ENCODE measurements at regions not wholly inside any gene's neighbourhood (a gene's known extent, or its start where the extent isn't known, plus 50 kb on each side); places are given as distances from the start of the nearest gene placed in this dataset.
"Not testable (repeated sequence)": the region's sequence is repeated elsewhere in the genome, so short reads cannot be mapped to it uniquely, and the experiment has no call there.

DNA sequence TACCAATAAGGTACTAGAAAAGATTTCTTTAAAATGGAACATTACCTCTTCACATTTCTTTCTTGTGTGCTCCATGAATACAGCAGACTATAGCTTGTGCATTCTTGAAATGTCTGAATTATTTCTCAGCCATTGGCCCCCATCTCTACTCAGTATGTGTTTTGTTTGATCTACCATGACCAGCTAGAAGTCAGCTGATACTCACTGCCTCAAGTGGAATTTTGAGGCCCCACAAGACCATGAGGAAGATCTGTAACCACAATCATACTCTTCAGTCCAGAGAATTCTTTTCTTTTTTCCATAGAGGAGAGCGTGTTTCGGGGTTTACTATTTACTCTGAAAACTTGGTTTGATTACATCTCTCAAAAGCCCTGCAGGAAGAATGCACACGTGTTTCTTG, 319.1 kb downstream of the TOX3 start:
- DNase-seq, result no peak

DNA sequence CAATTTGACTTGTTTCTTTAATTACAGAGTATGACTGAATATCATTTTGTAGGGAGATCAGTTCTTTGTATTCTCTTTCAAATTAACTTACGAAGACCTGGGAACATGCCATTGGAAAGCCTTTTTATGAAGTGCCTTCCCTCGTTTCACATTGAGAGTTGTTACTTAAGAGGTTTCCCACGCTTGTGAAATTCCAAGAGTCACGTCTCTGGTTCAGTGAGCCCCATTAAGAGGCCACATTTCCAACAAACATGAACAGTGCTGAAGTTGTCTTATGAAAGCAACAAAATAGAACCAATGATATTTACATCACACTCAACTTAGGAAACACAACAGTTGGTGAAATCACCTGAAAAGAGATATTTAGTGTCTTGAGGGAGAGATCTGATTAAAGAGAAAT, 334.1 kb downstream of the TOX3 start:
- peak; percentile 81 for DNase-seq

DNA sequence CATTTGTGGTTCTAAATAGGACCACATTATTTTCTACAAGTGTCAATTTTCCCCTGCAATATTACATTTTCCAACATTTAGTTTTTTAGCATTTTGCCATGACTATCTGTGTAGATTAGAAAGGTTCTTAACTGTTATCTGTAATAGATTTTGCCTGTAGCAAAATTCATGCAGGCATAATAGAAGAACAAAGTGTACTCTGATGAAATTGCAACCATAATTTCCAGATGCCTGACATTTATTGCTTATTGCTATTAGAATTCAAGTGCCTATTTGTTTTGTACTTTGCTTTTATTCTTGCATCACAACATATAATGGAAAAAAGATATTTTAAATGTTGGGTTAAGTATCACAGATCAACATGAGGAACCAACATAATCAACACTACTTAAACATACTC, 337.7 kb downstream of the TOX3 start:
- peak; percentile 76 for DNase-seq

DNA sequence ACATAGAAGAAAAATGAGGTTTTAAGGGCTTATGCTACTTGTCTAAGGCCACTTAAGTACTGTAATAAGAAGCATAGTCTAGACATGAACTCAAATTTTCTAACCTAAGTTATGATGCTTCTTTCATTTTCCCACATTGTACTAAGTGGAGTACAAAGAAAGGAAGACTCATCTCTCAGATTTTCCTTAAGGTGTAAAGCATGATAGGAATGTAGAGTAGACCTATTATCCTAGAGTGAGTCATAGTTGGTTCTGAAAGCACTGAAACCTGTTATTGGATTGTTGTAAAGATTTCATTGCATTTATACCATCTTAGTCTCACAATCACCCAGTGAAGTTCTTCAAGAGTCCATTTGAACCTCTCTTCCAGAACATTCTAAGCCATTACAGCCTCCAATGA, 343.8 kb downstream of the TOX3 start:
- DNase-seq, result no peak

DNA sequence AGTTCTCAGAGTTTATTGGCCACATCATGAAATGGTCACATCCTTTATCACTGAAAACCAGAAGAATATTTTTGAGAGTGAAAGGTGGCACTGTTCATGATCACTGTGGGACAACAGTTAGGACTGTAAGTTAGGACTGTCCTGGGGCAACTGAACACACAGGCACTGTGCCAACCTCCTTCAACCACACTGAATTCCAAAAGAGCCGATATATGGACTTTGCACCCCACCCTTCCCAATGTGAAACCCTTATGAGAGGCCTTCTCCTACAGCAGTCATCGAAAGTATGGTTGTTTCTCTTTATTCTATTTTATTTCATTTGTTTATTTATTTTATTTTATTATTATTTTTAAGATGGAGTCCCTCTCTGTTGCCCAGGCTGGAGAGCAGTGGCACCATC, 353.5 kb downstream of the TOX3 start:
- no peak for DNase-seq

DNA sequence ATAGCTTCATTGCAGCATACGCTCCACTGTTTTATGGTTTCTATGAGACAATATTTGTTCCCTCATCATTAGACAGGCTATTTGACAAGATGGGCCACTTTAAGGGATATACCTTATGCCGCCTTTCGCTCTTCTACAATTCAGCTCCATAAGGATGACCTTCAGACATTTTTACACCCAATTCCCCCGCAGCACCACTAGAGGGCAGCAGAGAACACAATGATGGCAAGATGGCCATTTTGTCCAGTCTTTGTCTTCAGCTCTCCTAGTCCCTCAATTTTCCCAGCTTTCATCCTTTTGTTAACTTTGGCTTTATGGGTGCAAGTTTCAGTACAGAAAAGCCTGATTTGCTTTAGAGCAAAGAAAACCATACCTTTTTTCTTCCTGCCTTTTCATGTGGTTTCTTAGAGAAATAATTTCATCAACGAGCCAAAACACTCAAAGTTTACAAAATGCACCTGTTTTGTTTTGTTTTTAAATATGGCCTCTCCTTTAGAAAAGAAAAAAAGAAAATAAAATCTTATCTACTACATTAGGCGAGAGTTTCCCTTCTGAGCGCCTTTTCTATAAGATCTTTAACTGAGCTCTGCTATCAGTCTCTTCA, 355.3 kb downstream of the TOX3 start:
- peak; percentile 42 for DNase-seq

DNA sequence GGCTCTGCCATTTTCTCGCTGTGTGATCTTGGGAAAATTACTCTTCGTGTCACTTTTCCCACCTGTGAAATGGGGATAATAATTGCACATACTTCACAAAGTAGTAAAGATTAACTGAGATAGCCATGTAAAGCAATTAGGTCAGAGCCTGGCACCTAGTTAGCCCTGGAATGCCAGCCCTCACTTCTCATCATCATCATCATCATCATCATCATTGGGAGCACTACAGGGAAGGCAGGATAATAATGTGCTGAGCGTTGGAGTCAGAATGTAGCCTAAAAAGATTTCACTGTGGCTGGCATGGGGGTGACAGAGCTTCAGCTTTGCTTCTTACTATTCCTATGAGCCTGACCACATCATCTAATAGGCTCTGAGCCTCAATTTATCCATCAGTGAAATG, 362.6 kb downstream of the TOX3 start:
- DNase-seq, result no peak

DNA sequence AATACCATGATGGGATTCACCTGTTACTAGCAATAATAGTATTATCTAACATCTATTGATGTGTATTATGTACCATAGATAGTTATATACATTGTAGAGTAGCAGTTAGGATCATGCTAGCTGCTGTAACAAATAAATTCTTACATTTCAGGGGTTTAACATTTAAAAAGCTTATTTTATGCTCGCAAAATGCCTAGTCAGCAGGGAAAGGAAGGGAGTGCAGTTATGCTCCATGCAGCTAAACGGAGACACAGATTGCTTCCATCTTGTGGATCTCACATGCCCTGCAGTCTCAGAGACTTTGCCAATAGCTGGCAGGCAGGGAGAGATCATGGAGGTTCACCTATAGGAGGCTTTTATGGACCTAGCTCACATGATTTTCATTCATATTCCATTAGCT, 364.1 kb downstream of the TOX3 start:
- no peak for DNase-seq

DNA sequence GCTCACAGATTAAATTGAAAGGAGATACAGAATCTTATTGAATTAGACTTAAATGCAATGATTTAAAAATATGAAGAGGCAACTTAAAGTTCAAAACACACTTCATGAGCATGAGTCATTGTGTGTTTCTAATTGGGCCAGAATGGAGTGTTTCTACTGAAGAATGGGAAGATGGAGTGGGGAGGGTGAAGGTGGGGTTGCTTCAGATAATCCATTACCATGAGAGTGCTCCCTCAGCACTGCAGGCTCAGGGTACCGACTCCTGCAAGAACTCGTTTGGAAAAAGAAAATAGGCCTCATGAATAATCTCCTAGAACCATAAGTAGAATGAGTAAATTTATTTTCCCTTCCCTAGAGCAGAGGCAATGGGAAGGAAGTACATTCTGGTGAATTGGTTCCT, 372.8 kb downstream of the TOX3 start:
- no peak for DNase-seq

DNA sequence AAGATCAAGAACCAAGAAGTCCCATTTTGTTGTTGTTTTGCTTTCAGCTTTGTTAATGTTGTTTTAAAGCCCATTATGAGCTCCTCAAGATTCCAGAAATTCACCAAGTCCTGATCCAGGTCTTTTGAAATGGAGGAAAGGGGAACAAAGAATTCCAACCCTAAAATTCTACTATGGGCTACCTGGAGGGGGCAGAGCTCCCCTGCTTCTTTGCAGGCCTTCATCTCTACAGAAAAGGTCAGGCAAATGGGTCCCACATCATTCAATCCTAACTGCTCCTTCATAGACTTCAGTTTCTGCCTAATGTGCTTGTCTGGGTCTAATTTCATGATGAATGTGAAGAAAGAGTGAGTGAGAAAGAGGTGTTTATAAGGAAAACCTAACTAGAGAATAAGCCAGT, 375.5 kb downstream of the TOX3 start:
- no peak for DNase-seq

DNA sequence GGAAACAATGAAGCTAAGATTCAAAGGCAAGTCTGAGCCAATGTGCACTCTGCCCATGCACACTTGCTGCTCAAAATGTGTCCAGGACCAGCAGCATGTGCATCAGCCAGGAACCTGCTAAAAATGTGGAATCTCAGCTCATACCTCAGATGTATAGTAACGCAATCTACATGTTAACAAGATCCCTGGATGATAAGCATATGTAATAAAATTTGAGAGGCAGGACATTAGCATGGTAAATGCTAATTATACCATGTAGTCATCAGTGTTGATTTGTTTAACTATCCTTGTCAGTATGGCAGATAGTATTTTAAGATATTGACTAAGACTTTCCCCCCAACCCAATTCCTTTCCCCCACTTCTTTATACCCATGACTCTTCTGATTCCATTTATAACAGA, 379.6 kb downstream of the TOX3 start:
- no peak for DNase-seq

DNA sequence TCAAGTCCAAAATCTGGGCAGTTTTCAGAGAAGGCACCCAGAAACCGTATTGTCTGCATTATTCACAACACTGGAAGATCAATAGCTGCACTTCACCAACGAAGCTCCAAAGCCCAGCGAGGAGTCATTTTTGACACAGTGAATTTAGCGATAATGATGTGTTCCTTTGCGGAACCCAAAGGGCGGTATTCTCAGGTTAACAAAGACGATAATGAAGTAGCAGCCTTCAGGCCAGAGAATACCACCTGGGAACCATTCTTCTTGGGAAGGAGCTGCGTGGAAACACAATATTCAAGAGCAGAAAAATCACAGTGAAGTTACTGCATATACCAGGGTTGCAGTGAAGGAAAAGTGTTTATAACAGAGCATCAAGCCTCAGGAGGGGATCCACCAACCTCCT, 381.0 kb downstream of the TOX3 start:
- no peak for DNase-seq

DNA sequence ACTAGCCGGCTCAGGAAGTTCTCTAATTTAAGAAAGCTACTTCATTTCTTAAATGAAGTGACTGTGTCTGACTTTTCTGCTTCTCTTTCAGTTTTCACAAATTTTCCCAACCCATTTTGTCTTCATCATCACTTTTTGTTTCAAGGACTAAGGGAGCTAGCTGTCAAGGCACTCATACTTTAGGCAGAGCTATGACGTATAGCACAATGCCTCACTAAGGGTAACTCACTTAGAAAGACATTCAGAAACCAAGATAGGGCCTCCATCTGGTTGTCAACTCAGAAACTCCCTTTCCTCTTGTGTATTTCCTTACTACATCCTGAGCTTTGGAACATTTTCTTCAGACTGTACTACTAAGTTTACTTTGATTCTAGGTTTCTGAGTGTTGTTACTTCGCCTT, 397.9 kb downstream of the TOX3 start:
- no peak for DNase-seq

DNA sequence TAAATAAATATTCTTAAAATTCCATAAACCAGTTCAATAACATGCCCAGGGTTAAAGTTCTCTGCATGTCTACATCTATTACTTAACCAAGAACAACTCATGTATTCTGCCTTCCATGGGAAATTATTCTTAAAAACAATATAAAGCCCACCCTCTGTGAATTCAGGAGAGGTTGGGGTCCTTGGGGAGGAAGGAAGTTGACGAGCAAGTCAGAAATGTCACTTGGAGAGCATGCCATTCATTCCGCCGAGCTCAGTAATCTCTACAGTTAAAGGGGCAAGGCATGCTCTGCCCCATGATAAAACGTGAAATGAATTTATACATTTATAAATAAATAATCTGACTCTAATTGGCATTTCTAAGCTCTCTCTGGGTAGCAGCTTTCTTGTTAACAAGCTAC, 405.1 kb downstream of the TOX3 start:
- DNase-seq, result no peak

DNA sequence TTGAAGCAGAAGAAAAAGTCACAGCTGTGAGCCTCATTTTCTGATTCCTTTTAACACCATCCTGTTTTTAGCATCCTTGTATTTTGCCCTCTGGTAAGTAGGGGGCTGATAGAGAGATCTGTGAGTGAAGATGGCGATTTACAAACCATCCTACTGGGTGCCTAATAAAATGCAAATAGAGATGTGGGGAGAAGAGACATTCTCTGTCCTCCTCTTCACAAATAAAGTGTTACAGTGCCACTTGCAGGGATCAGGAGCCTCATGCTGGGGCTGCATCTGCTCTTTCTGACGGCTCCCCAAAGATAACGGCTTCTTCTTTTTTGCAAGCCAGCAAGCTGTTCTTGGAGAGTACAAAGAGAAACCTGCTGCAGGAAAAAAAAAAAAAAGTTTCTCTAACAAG, 418.6 kb downstream of the TOX3 start:
- DNase-seq, result no peak

DNA sequence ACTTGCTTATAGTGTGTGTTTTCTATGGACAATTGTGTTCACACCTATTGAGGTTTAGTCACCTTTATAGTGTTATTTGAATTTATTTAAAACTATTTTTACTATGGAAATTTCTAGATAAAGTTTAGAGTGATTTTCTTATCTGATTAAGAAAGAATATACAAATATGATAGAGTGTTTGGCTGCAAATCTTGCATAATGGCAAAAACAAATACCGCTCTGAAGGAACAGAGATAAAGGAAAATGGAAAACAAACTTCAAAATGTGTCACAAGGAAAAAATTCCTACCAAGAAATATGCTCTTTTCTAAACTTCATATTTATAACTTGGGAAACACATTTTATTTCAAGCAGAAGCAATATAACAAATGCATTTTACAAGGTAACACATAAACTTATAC, 423.1 kb downstream of the TOX3 start:
- no peak for DNase-seq

DNA sequence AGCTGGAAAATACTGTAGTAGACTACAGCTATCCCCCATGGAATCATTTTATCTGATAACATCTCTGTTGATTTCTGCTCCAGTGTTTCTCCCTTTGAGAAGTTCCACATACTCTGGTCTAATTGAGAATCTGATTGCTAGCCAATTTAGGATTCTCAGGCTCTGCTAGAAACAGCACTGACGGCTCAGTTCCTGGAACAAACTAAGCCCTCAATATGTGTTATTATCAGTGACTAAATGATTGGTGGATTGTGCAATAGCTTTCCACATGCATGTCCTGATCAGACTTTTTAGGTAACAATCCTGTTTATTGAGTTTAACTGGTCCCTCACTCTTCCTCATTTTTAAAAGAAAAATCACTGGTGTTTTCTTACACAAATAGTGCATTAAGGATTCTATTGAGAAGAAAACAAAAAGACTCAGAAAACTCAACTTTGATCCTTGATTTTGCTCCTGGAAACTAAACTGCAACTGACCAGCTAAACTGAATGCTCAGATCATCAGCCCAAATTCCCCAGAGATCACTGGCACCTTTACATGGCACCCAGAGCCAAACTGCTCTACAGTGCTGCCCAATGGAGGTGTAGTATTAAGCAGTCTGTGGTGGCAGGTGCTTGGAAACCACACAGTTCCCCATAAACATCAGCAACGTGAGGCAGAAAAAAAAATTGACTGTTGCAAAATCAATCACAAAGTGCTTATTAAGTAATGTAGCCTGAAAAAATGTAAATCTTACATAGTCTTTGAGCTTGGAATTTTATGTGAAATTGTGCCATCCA, 423.7 kb downstream of the TOX3 start:
- no peak for DNase-seq

DNA sequence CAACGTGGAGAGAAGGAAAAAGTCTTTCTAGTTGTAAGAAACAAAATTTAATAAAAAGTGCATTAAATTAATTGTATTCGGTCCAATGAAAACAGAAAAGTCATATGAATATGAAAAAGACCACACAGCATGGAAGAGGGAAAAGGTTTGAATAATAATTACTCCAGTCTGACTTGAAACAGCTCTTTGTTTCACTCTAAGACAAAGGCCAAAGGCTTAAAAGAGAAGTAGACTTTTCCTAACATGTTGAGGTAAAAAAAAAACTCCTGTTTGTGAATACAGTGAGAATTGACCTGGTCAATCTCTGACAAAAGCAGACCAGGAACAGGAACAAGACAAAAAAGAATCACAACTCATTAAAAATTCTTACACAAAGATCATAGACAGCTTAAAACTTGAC, 429.8 kb downstream of the TOX3 start:
- DNase-seq, result no peak

DNA sequence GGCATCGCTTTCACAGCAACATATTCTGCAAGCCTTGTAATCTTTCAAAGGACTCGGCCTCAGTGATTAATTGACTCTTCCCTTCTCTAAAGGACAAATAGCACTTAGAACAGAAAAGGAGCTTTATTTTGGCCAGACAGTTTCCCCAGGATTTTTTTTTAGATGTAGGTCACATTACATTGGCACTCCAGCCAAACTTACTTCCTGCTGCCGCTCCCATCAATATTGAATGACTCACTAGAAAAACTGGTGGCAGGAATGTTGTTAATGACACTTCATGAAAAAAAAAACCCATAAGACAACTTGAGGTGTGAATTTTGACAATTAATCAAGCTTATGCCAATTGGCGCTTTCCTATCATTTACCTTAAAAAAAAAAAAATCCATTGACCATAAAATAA, 432.6 kb downstream of the TOX3 start:
- DNase-seq, result peak; percentile 14

DNA sequence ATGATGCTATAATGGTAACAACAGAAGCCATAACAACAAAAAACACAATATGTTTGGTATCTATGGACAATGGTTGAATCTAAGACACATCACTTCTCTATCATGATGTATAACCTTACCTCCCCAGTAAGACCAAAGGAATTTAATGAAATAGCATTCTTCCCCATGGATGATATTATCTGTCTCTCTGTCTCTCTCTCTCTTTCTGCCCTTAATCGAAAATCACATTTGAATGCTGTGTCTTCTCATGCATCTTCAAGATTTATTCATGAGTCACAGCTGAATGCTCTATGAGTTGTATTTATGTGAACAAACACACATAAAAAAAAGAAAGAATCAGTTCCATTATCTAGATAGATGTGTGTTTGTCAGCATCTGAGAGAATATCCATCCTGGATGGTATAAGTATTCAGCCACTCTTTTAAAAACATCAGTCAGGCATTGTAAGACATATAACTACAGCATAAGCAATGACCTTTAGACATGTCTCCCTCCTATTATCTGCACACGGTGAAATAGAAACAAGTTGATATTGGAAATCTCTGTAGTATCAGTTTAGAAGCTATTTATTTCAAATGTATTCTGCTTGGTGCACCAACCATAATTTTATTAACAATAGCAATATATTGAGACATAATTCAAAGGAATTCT, 433.3 kb downstream of the TOX3 start:
- no peak for DNase-seq

DNA sequence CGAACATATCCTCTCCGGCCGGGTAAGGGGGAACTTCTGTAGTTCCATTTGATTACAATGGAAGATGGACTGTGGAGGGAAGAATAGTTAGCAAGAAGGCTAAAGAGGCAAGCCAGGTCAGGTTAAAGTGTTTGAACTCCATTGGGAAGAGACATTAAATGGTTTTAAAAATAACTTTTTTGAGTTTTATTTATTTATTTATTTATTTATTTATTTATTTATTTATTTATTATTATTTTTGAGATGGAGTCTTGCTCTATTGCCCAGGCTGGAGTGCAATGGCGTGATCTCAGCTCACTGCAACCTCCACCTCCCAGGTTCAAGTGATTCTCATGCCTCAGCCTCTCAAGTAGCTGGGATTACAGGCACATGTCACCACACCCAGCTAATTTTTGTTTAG, 441.9 kb downstream of the TOX3 start:
- DNase-seq, result not testable (repeated sequence)

DNA sequence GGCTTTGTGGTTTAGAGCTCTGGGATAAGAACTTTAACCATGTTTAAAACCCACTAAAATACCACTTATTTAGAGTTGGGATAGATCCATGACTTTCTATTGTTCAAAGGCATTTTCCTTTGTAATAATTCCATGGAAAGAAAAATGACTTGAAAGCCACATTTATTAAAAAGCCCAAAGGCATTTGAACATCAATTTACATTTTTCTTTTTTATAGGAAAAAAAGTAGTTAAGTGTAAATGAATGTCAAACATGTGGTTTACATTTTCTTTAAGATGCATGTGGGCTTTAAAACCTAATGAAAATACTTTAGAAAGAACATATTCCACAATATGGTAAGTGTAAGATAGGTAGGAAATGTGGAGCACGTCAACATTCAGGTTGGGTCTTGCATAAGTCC, 443.2 kb downstream of the TOX3 start:
- no peak for DNase-seq

DNA sequence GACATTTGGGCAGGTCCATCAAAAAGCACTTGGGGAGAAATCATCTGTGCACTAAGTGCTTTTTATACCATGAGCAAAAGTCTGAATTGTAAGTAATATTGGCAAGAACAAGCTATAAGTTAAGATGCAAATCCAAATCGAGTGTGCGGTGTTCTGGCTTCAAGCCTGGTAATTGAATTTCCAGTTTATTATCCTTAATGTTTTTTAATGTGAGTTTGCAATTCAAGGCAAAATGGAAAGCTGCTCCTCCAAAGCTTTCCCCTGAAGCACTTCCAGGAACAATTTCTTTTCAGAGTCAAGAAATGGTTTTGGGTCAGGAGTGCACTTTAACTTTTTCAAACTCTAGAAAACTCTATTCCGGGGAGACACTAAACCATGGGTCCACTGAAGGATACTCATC, 445.7 kb downstream of the TOX3 start:
- DNase-seq, result peak; percentile 42

DNA sequence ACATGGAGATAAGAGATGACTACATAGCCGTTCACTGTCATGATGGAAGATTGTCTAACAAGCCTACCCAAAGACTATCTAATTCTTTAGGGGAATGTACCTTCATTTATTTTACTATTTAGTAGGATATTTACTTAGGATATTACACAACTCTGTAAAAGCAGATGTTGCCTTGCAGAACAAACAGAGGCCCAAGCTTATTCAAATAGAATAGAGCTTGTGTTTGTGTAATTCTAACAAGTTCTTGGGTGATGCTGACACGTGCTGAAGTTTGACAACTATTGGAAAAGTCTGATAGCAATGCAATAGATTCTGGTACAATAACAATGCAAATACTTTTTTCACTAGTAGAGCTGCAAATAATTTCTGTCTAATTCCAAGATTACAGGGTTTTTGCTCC, 447.6 kb downstream of the TOX3 start:
- DNase-seq, result no peak

DNA sequence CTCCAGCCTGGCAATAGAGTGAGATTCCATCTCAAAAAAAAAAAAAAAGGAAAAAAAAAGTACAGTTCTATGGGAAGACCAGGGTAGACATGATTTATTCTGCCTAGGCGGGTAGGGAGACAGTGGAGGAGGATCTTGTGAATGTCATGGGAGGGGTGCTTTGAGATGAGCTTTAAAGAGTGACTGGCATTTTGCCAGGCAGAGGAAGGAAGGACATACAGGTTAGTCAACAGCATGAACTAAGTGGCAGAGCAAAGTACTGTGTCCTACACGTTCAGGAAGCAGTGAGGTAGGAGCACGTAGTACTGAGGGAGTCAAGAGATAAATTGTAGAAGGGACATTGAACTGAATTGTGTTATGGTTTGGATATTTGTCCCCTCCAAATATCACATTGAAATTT, 451.5 kb downstream of the TOX3 start:
- no peak for DNase-seq

Measured in DMS79 treated with DMSO at 0.1 percent for 48 hours (cell line).